Mammary epithelial cell (primary cell): ENCODE measurements at regions not wholly inside any gene's neighbourhood (a gene's known extent, or its start where the extent isn't known, plus 50 kb on each side); places are given as distances from the start of the nearest gene placed in this dataset.

ENCODE experiments used
- CTCF ChIP-seq, 2 donors: IDR thresholded peaks in 1 of 2; conservative IDR thresholded peaks in 1 of 2; 2 replicates each; pipeline ENCODE4 v1.5.1; 2011 to 2012; ENCODE audit warnings: inconsistent platforms in 2 of 2, low read length in 2 of 2, mild to moderate bottlenecking in 2 of 2, control low read depth in 1 of 2, low read depth in 1 of 2; ENCODE audit not compliant: insufficient read depth in 1 of 2; ENCODE audit errors: extremely low read depth in 1 of 2
- EZH2 ChIP-seq: IDR thresholded peaks from 2 replicates; pipeline ENCODE4 v1.6.1; 2012; ENCODE audit warnings: low read length, inconsistent platforms, borderline replicate concordance

- TF ChIP-seq CTCF (conservative IDR thresholded peaks at IDR 0.05 in 1 of 2, IDR thresholded peaks at IDR 0.05 in 1 of 2; ENCODE audit: extremely low read depth in 1 of 2, insufficient read depth in 1 of 2, low read depth in 1 of 2, low read length in 2 of 2) (no peak), EZH2 (no peak)
Observed at GRCh38 chr10:2686691-2687090, 380.7 kb upstream of the PFKP start.
